ENCODE measurements at regions not wholly inside any gene's neighbourhood (a gene's known extent, or its start where the extent isn't known, plus 50 kb on each side); places are given as distances from the start of the nearest gene placed in this dataset.

DNA sequence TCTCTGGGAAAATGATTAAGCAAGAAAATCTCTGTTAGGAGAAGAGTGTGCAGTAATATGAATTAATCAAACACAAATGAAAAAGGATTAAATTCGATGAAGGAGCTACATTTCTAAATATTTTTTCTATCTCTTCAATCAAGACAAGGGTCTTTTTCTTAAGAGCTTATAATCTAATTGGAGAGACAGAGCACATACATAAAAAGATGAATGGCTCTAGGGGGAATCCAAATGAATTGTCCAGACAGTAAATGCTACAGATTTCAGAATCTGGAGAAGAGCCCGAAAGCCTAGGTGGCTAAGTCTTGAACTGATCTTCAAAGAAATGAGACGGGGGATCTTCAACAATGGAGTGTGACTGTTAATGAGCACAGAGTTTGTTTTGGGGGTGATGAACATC is 723.6 kb downstream of the UTRN start:
- H3K4me3 Mint-ChIP-seq (ENCODE audit: unreplicated experiment): no peak overlapping the region
- Histone ChIP-seq H3K27me3 (replicated peaks; ENCODE audit: control insufficient read depth, insufficient read depth, low read length) (no peaks in the 10 kb centered on the region), H3K4me1 (no peaks in the 10 kb centered on the region), H3K9me3 (no peaks in the 10 kb centered on the region), H3K36me3 (ENCODE audit: control insufficient read depth, insufficient read depth, low read length) (no peaks in the 10 kb centered on the region), H3K4me3 (ENCODE audit: low read depth, low read length) (no peak overlapping the region)
- no peak for DNase-seq
- no peaks in the 10 kb centered on the region for H3K36me3 Mint-ChIP-seq (ENCODE audit: insufficient read depth, unreplicated experiment)
- H3K4me1 Mint-ChIP-seq (ENCODE audit: low read depth, unreplicated experiment): no peaks in the 10 kb centered on the region
- intact Hi-C loops (cut with micrococcal nuclease; ENCODE audit: unreplicated experiment): no loop called here
- ChIA-PET POLR2A (no interaction called here), CTCF (no interaction called here)
- H3K9me3 Mint-ChIP-seq (ENCODE audit: unreplicated experiment): no peaks in the 10 kb centered on the region
- peaks cover 18% of the 10 kb centered on the region for H3K27me3 Mint-ChIP-seq (ENCODE audit: insufficient read depth, unreplicated experiment)
- TF ChIP-seq, protein P1, sequence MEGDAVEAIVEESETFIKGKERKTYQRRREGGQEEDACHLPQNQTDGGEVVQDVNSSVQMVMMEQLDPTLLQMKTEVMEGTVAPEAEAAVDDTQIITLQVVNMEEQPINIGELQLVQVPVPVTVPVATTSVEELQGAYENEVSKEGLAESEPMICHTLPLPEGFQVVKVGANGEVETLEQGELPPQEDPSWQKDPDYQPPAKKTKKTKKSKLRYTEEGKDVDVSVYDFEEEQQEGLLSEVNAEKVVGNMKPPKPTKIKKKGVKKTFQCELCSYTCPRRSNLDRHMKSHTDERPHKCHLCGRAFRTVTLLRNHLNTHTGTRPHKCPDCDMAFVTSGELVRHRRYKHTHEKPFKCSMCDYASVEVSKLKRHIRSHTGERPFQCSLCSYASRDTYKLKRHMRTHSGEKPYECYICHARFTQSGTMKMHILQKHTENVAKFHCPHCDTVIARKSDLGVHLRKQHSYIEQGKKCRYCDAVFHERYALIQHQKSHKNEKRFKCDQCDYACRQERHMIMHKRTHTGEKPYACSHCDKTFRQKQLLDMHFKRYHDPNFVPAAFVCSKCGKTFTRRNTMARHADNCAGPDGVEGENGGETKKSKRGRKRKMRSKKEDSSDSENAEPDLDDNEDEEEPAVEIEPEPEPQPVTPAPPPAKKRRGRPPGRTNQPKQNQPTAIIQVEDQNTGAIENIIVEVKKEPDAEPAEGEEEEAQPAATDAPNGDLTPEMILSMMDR (IDR thresholded peaks at IDR 0.05; ENCODE audit: insufficient read depth in 1 of 2, low read depth in 1 of 2, low read length in 1 of 2, severe bottlenecking in 1 of 2, unreplicated experiment in 1 of 2): no peak
- no peak overlapping the region for H3K27ac Mint-ChIP-seq (ENCODE audit: unreplicated experiment)
- BruUV-seq (replicated peaks): no TSS peak

DNA sequence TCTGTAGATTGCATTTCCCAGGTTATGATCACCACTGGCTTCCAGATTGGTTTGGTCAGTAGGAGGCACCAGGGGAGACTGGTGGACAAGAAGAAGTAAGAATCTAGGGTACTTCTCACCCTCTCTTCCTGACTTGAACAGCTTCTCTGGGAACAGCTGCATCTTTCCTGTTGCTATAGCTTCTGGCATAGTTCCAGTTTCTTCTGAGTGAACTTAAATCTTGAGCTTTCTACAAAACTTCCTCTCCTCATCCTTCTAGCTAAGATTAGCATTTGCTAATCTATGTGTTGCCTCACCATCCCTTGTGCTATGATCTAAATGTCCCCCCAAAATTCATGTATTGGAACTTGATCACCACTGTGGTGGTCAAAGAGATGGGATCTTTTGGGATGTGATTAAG is 724.6 kb downstream of the UTRN start:
- Histone ChIP-seq H3K4me3 (ENCODE audit: low read depth, low read length) (no peak overlapping the region), H3K36me3 (ENCODE audit: control insufficient read depth, insufficient read depth, low read length) (no peaks in the 10 kb centered on the region), H3K4me1 (no peaks in the 10 kb centered on the region), H3K27me3 (replicated peaks; ENCODE audit: control insufficient read depth, insufficient read depth, low read length) (no peaks in the 10 kb centered on the region), H3K9me3 (no peaks in the 10 kb centered on the region)
- no peak for DNase-seq
- POLR2A ChIA-PET: no interaction called here
- Mint-ChIP-seq H3K9me3 (ENCODE audit: unreplicated experiment) (no peaks in the 10 kb centered on the region), H3K4me1 (ENCODE audit: low read depth, unreplicated experiment) (no peaks in the 10 kb centered on the region), H3K27me3 (ENCODE audit: insufficient read depth, unreplicated experiment) (peaks cover 18% of the 10 kb centered on the region), H3K36me3 (ENCODE audit: insufficient read depth, unreplicated experiment) (no peaks in the 10 kb centered on the region), H3K4me3 (ENCODE audit: unreplicated experiment) (no peak overlapping the region), H3K27ac (ENCODE audit: unreplicated experiment) (no peak overlapping the region)
- intact Hi-C loops (cut with micrococcal nuclease; ENCODE audit: unreplicated experiment): no loop called here
- no TSS peak for BruUV-seq (replicated peaks)
- CTCF ChIA-PET: no interaction called here
- TF ChIP-seq, protein P1 (IDR thresholded peaks at IDR 0.05; ENCODE audit: insufficient read depth in 1 of 2, low read depth in 1 of 2, low read length in 1 of 2, severe bottlenecking in 1 of 2, unreplicated experiment in 1 of 2): no peak

DNA sequence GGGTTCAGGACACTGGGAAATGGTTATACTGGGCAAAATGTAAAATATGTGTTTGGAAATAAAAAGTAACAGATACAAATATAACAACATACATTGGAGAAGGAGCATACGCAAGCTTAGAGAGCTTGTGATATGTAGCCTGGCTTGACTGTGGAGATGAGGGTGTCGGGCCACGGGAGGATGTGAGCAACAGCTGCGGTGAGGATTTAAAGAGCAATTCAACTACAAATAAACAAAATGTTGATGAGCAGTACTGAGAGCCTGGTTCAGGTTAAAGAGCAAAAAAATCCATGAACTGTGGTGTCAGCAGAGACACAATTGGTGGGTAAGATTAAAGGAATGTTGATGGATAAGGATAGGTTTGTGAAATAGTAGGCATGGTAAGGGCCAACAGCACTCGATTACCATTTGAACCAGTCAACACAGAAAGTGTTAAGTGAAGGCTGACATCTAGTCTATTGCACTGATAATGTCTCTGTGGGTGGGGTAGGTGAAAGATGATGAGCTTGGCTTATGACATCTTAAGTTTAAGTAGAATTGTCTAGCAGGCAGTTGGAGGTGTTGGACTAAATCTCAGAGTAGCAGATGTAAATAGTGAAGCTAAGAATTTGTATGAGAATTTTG is 723.2 kb downstream of the EPM2A start:
- no peak overlapping the region for H3K27ac Mint-ChIP-seq (ENCODE audit: unreplicated experiment)
- CTCF ChIA-PET: no interaction called here
- DNase-seq: no peak
- H3K4me1 Mint-ChIP-seq (ENCODE audit: low read depth, unreplicated experiment): no peaks in the 10 kb centered on the region
- peaks cover 6% of the 10 kb centered on the region for H3K27me3 Mint-ChIP-seq (ENCODE audit: insufficient read depth, unreplicated experiment)
- H3K4me3 ChIP-seq (ENCODE audit: low read depth, low read length): no peak overlapping the region
- TF ChIP-seq, protein P1 (IDR thresholded peaks at IDR 0.05; ENCODE audit: insufficient read depth in 1 of 2, low read depth in 1 of 2, low read length in 1 of 2, severe bottlenecking in 1 of 2, unreplicated experiment in 1 of 2): no peak
- no peaks in the 10 kb centered on the region for H3K9me3 ChIP-seq
- BruUV-seq (replicated peaks): no TSS peak
- H3K36me3 ChIP-seq (ENCODE audit: control insufficient read depth, insufficient read depth, low read length): no peaks in the 10 kb centered on the region
- no peaks in the 10 kb centered on the region for H3K4me1 ChIP-seq
- H3K36me3 Mint-ChIP-seq (ENCODE audit: insufficient read depth, unreplicated experiment): no peaks in the 10 kb centered on the region
- intact Hi-C loops (cut with micrococcal nuclease; ENCODE audit: unreplicated experiment): no loop called here
- POLR2A ChIA-PET: no interaction called here
- no peaks in the 10 kb centered on the region for H3K27me3 ChIP-seq (replicated peaks; ENCODE audit: control insufficient read depth, insufficient read depth, low read length)
- H3K9me3 Mint-ChIP-seq (ENCODE audit: unreplicated experiment): no peaks in the 10 kb centered on the region
- no peak overlapping the region for H3K4me3 Mint-ChIP-seq (ENCODE audit: unreplicated experiment)
